ENCODE measurements at regions not wholly inside any gene's neighbourhood (a gene's known extent, or its start where the extent isn't known, plus 50 kb on each side); places are given as distances from the start of the nearest gene placed in this dataset.

- ATAC-seq (replicated peaks; ENCODE audit: extremely low read depth, poor library complexity, severe bottlenecking), result no peak
- H3K27ac Mint-ChIP-seq (ENCODE audit: low read depth), result no peak overlapping the region
- H3K27me3 Mint-ChIP-seq, result no peaks in the 10 kb centered on the region
- DNase-seq (ENCODE audit: low spot score in 2 of 2), result no peak
- H3K4me1 Mint-ChIP-seq, result no peaks in the 10 kb centered on the region
- H3K36me3 Mint-ChIP-seq (ENCODE audit: insufficient read depth), result no peaks in the 10 kb centered on the region
- H3K4me3 Mint-ChIP-seq, result no peak overlapping the region
- H3K9me3 Mint-ChIP-seq, result peaks cover 19% of the 10 kb centered on the region
Observed at GRCh38 chr9:106593201-106593600, 269.8 kb upstream of the ZNF462 start.

GRCh38 chr9:106596984-106597383 is 266.0 kb upstream of the ZNF462 start:
- no peak overlapping the region for H3K27ac Mint-ChIP-seq (ENCODE audit: low read depth)
- H3K4me3 Mint-ChIP-seq, result no peak overlapping the region
- no peaks in the 10 kb centered on the region for H3K4me1 Mint-ChIP-seq
- H3K36me3 Mint-ChIP-seq (ENCODE audit: insufficient read depth), result no peaks in the 10 kb centered on the region
- no peak for ATAC-seq (replicated peaks; ENCODE audit: extremely low read depth, poor library complexity, severe bottlenecking)
- H3K27me3 Mint-ChIP-seq, result no peaks in the 10 kb centered on the region
- peaks cover 8% of the 10 kb centered on the region for H3K9me3 Mint-ChIP-seq
- DNase-seq (ENCODE audit: low spot score in 2 of 2), result no peak

- H3K9me3 Mint-ChIP-seq, result peaks cover 10% of the 10 kb centered on the region
- H3K4me3 Mint-ChIP-seq, result no peak overlapping the region
- no peaks in the 10 kb centered on the region for H3K4me1 Mint-ChIP-seq
- H3K27ac Mint-ChIP-seq (ENCODE audit: low read depth), result no peak overlapping the region
- no peaks in the 10 kb centered on the region for H3K36me3 Mint-ChIP-seq (ENCODE audit: insufficient read depth)
- no peak for DNase-seq (ENCODE audit: low spot score in 2 of 2)
- no peak for ATAC-seq (replicated peaks; ENCODE audit: extremely low read depth, poor library complexity, severe bottlenecking)
- no peaks in the 10 kb centered on the region for H3K27me3 Mint-ChIP-seq
Observed at GRCh38 chr9:106600955-106601560, 261.9 kb upstream of the ZNF462 start.

GRCh38 chr9:106602344-106602743 is 260.6 kb upstream of the ZNF462 start:
- Mint-ChIP-seq H3K27ac (ENCODE audit: low read depth) (no peak overlapping the region), H3K9me3 (peaks cover 13% of the 10 kb centered on the region), H3K4me1 (no peaks in the 10 kb centered on the region), H3K36me3 (ENCODE audit: insufficient read depth) (no peaks in the 10 kb centered on the region), H3K4me3 (no peak overlapping the region), H3K27me3 (no peaks in the 10 kb centered on the region)
- ATAC-seq (replicated peaks; ENCODE audit: extremely low read depth, poor library complexity, severe bottlenecking) (no peak), DNase-seq (ENCODE audit: low spot score in 2 of 2) (no peak)

- DNase-seq (ENCODE audit: low spot score in 2 of 2) (no peak), ATAC-seq (replicated peaks; ENCODE audit: extremely low read depth, poor library complexity, severe bottlenecking) (no peak)
- Mint-ChIP-seq H3K27me3 (no peaks in the 10 kb centered on the region), H3K36me3 (ENCODE audit: insufficient read depth) (peaks cover 2% of the 10 kb centered on the region), H3K4me3 (no peak overlapping the region), H3K9me3 (peaks cover 24% of the 10 kb centered on the region), H3K4me1 (no peaks in the 10 kb centered on the region), H3K27ac (ENCODE audit: low read depth) (no peak overlapping the region)
Observed at GRCh38 chr9:106613250-106613737, 249.7 kb upstream of the ZNF462 start.

GRCh38 chr9:106615118-106615889 is 247.7 kb upstream of the ZNF462 start:
- Mint-ChIP-seq H3K27me3 (no peaks in the 10 kb centered on the region), H3K4me3 (no peak overlapping the region), H3K4me1 (no peaks in the 10 kb centered on the region), H3K36me3 (ENCODE audit: insufficient read depth) (peaks cover 2% of the 10 kb centered on the region), H3K27ac (ENCODE audit: low read depth) (no peak overlapping the region), H3K9me3 (peaks cover 30% of the 10 kb centered on the region)
- ATAC-seq (replicated peaks; ENCODE audit: extremely low read depth, poor library complexity, severe bottlenecking), result no peak
- no peak for DNase-seq (ENCODE audit: low spot score in 2 of 2)

GRCh38 chr9:106616026-106616425 is 246.9 kb upstream of the ZNF462 start:
- no peak for DNase-seq (ENCODE audit: low spot score in 2 of 2)
- no peaks in the 10 kb centered on the region for H3K4me1 Mint-ChIP-seq
- peaks cover 28% of the 10 kb centered on the region for H3K9me3 Mint-ChIP-seq
- no peak for ATAC-seq (replicated peaks; ENCODE audit: extremely low read depth, poor library complexity, severe bottlenecking)
- H3K4me3 Mint-ChIP-seq, result no peak overlapping the region
- H3K36me3 Mint-ChIP-seq (ENCODE audit: insufficient read depth), result peaks cover 2% of the 10 kb centered on the region
- H3K27me3 Mint-ChIP-seq, result no peaks in the 10 kb centered on the region
- H3K27ac Mint-ChIP-seq (ENCODE audit: low read depth), result no peak overlapping the region

GRCh38 chr9:106616851-106617345 is 246.1 kb upstream of the ZNF462 start:
- Mint-ChIP-seq H3K27me3 (no peaks in the 10 kb centered on the region), H3K9me3 (peaks cover 24% of the 10 kb centered on the region), H3K36me3 (ENCODE audit: insufficient read depth) (no peaks in the 10 kb centered on the region), H3K4me3 (no peak overlapping the region), H3K27ac (ENCODE audit: low read depth) (no peak overlapping the region), H3K4me1 (no peaks in the 10 kb centered on the region)
- ATAC-seq (replicated peaks; ENCODE audit: extremely low read depth, poor library complexity, severe bottlenecking), result no peak
- no peak for DNase-seq (ENCODE audit: low spot score in 2 of 2)

- no peak overlapping the region for H3K27ac Mint-ChIP-seq (ENCODE audit: low read depth)
- no peaks in the 10 kb centered on the region for H3K36me3 Mint-ChIP-seq (ENCODE audit: insufficient read depth)
- H3K9me3 Mint-ChIP-seq, result peaks cover 30% of the 10 kb centered on the region
- H3K4me1 Mint-ChIP-seq, result no peaks in the 10 kb centered on the region
- DNase-seq (ENCODE audit: low spot score in 2 of 2) (no peak), ATAC-seq (replicated peaks; ENCODE audit: extremely low read depth, poor library complexity, severe bottlenecking) (no peak)
- H3K4me3 Mint-ChIP-seq, result no peak overlapping the region
- H3K27me3 Mint-ChIP-seq, result no peaks in the 10 kb centered on the region
Observed at GRCh38 chr9:106619211-106619610, 243.8 kb upstream of the ZNF462 start.

GRCh38 chr9:106620081-106620480 is 242.9 kb upstream of the ZNF462 start:
- Mint-ChIP-seq H3K4me1 (no peaks in the 10 kb centered on the region), H3K36me3 (ENCODE audit: insufficient read depth) (no peaks in the 10 kb centered on the region), H3K4me3 (no peak overlapping the region), H3K27ac (ENCODE audit: low read depth) (no peak overlapping the region), H3K9me3 (peaks cover 29% of the 10 kb centered on the region), H3K27me3 (no peaks in the 10 kb centered on the region)
- DNase-seq (ENCODE audit: low spot score in 2 of 2) (no peak), ATAC-seq (replicated peaks; ENCODE audit: extremely low read depth, poor library complexity, severe bottlenecking) (no peak)

- Mint-ChIP-seq H3K9me3 (peaks cover 22% of the 10 kb centered on the region), H3K36me3 (ENCODE audit: insufficient read depth) (no peaks in the 10 kb centered on the region), H3K27me3 (no peaks in the 10 kb centered on the region), H3K4me1 (no peaks in the 10 kb centered on the region), H3K27ac (ENCODE audit: low read depth) (no peak overlapping the region), H3K4me3 (no peak overlapping the region)
- ATAC-seq (replicated peaks; ENCODE audit: extremely low read depth, poor library complexity, severe bottlenecking), result no peak
- no peak for DNase-seq (ENCODE audit: low spot score in 2 of 2)
Observed at GRCh38 chr9:106620866-106621265, 242.1 kb upstream of the ZNF462 start.

- H3K27ac Mint-ChIP-seq (ENCODE audit: low read depth), result no peak overlapping the region
- H3K9me3 Mint-ChIP-seq, result peaks cover 22% of the 10 kb centered on the region
- no peaks in the 10 kb centered on the region for H3K27me3 Mint-ChIP-seq
- H3K4me1 Mint-ChIP-seq, result no peaks in the 10 kb centered on the region
- no peak for ATAC-seq (replicated peaks; ENCODE audit: extremely low read depth, poor library complexity, severe bottlenecking)
- H3K4me3 Mint-ChIP-seq, result no peak overlapping the region
- no peaks in the 10 kb centered on the region for H3K36me3 Mint-ChIP-seq (ENCODE audit: insufficient read depth)
- DNase-seq (ENCODE audit: low spot score in 2 of 2), result no peak
Observed at GRCh38 chr9:106621313-106622163, 241.4 kb upstream of the ZNF462 start.
